Mesenchymal stem cell (in vitro differentiated cells and primary cell): ENCODE measurements at regions not wholly inside any gene's neighbourhood (a gene's known extent, or its start where the extent isn't known, plus 50 kb on each side); places are given as distances from the start of the nearest gene placed in this dataset.
"Not testable (repeated sequence)": the region's sequence is repeated elsewhere in the genome, so short reads cannot be mapped to it uniquely, and the experiment has no call there.

Experiments used
- DNase-seq: peaks from one replicate; pipeline ENCODE4 v3.0.0-alpha.2; 2013
- H2AFZ ChIP-seq: one replicate; pipeline ENCODE4 v1.6.1; 2013; ENCODE audit warnings: low read depth, mild to moderate bottlenecking, control low read depth, inconsistent platforms, low read length, moderate library complexity
- H2AK5ac ChIP-seq: 2 replicates; pipeline ENCODE4 v1.6.1; 2013; ENCODE audit warnings: low read length, moderate library complexity, mild to moderate bottlenecking, inconsistent platforms; ENCODE audit not compliant: severe bottlenecking
- H2BK120ac ChIP-seq: one replicate; pipeline ENCODE4 v1.6.1; 2013; ENCODE audit warnings: low read depth, mild to moderate bottlenecking, inconsistent platforms, low read length, moderate library complexity
- H2BK12ac ChIP-seq, 2 experiments: one replicate each; pipeline ENCODE4 v1.6.1; 2013; ENCODE audit warnings: inconsistent platforms in 2 of 2, low read length in 2 of 2, mild to moderate bottlenecking in 2 of 2, moderate library complexity in 2 of 2, control low read depth in 1 of 2
- H2BK15ac ChIP-seq: one replicate; pipeline ENCODE4 v1.6.1; 2013; ENCODE audit warnings: mild to moderate bottlenecking, low read depth, inconsistent platforms; ENCODE audit not compliant: poor library complexity, severe bottlenecking
- H2BK5ac ChIP-seq: 2 replicates; pipeline ENCODE4 v1.6.1; 2013; ENCODE audit warnings: low read depth, mild to moderate bottlenecking, low read length, control low read depth, inconsistent platforms; ENCODE audit not compliant: poor library complexity, severe bottlenecking
- H3K14ac ChIP-seq, 2 experiments: one replicate each; pipeline ENCODE4 v1.6.1; 2013; ENCODE audit warnings: inconsistent platforms in 2 of 2, low read length in 2 of 2, control low read depth in 1 of 2, mild to moderate bottlenecking in 1 of 2, moderate library complexity in 1 of 2
- H3K18ac ChIP-seq, 2 experiments: one replicate each; pipeline ENCODE4 v1.6.1; 2013; ENCODE audit warnings: inconsistent platforms in 2 of 2, low read length in 2 of 2, control low read depth in 1 of 2, low read depth in 1 of 2, mild to moderate bottlenecking in 1 of 2
- H3K23ac ChIP-seq, 2 experiments: one replicate each; pipeline ENCODE4 v1.6.1; 2013; ENCODE audit warnings: inconsistent platforms in 2 of 2, low read length in 2 of 2, mild to moderate bottlenecking in 2 of 2, moderate library complexity in 2 of 2, control low read depth in 1 of 2
- H3K27ac ChIP-seq: 2 replicates; pipeline ENCODE4 v1.5.1; 2013; ENCODE audit warnings: mild to moderate bottlenecking, moderate library complexity, low read length, control low read depth, inconsistent platforms; ENCODE audit not compliant: poor library complexity, severe bottlenecking
- H3K27me3 ChIP-seq, 2 experiments: 2 replicates each; pipeline versions ENCODE4 v1.6.1 to v1.7.0; 2013; ENCODE audit warnings: low read length in 2 of 2, mild to moderate bottlenecking in 2 of 2, moderate library complexity in 2 of 2, control low read depth in 1 of 2, inconsistent platforms in 1 of 2; ENCODE audit not compliant: control insufficient read depth in 1 of 2, insufficient read depth in 1 of 2
- H3K36me3 ChIP-seq, 2 experiments: 2 replicates each; pipeline versions ENCODE4 v1.6.1 to v1.7.0; 2013; ENCODE audit warnings: low read length in 2 of 2, control low read depth in 1 of 2, inconsistent platforms in 1 of 2, low read depth in 1 of 2, mild to moderate bottlenecking in 1 of 2; ENCODE audit not compliant: insufficient read depth in 2 of 2, control insufficient read depth in 1 of 2
- H3K4ac ChIP-seq, 2 experiments: one replicate each; pipeline ENCODE4 v1.6.1; 2013; ENCODE audit warnings: inconsistent platforms in 2 of 2, low read length in 2 of 2, mild to moderate bottlenecking in 2 of 2, moderate library complexity in 2 of 2, control low read depth in 1 of 2, low read depth in 1 of 2
- H3K4me1 ChIP-seq: 2 replicates; pipeline ENCODE4 v1.6.1; 2013; ENCODE audit warnings: low read depth, low read length, control low read depth; ENCODE audit not compliant: control insufficient read depth, insufficient read depth
- H3K4me2 ChIP-seq: 2 replicates; pipeline ENCODE4 v1.6.1; 2013; ENCODE audit warnings: low read length, mild to moderate bottlenecking, inconsistent platforms; ENCODE audit not compliant: poor library complexity, severe bottlenecking
- H3K4me3 ChIP-seq, 2 experiments: 2 replicates each; pipeline versions ENCODE4 v1.5.1 to v1.7.0; 2013; ENCODE audit warnings: low read length in 2 of 2, mild to moderate bottlenecking in 2 of 2, control low read depth in 1 of 2, low read depth in 1 of 2; ENCODE audit not compliant: insufficient read depth in 1 of 2
- H3K79me1 ChIP-seq: replicated peaks from 2 replicates; pipeline ENCODE4 v1.6.1; 2013; ENCODE audit warnings: mild to moderate bottlenecking, control low read depth, low read length, inconsistent platforms; ENCODE audit not compliant: poor library complexity, severe bottlenecking
- H3K9ac ChIP-seq: 2 replicates; pipeline ENCODE4 v1.7.0; 2013; ENCODE audit warnings: mild to moderate bottlenecking, low read length, moderate library complexity
- H3K9me3 ChIP-seq: 2 replicates; pipeline ENCODE4 v1.7.0; 2013; ENCODE audit warnings: mild to moderate bottlenecking, low read length; ENCODE audit not compliant: control insufficient read depth
- H4K8ac ChIP-seq: one replicate; pipeline ENCODE4 v1.6.1; 2013; ENCODE audit warnings: inconsistent platforms, mild to moderate bottlenecking, low read length, moderate library complexity
- H4K91ac ChIP-seq: one replicate; pipeline ENCODE4 v1.6.1; 2013; ENCODE audit warnings: mild to moderate bottlenecking, low read length, inconsistent platforms
- WGBS: methylation state at CpG from one replicate; pipeline ENCODE4 v1.1.7; 2013; ENCODE audit warnings: mixed read lengths; 5-methylcytosine and 5-hydroxymethylcytosine counted together

DNA sequence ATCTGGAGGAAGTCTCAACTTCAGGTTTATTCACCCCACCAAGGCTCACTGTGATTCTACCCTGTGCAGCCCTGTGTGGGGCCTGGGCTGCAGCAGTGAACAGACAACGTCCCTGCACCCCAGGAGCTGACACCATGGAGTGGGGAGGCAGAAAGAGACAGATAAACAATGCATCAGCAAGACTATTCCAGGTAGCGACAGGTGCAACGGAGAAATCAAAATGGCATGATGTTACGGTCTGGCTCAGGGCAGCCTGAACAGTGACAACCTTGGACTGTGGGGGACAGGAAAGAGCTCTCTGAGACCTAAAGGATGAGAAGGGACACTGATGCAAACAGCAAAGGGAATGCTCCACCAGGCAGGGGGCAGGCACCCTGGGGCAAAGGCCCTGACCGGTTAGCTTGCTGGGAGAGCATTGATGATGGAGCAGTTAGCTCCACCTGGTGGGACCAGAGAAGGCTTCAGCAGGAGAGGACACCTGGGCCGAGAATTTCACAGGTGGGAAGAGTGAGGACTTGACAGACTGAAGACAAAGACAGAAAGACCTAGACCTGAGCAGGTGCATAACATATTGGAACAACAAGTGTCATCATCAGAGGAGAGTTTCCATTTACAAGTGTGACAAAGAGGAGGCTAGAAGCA lies 589.9 kb downstream of the MATN1 start:
- H2BK12ac ChIP-seq, result no peak overlapping the region
- H3K27ac ChIP-seq, result no peak overlapping the region
- H3K18ac ChIP-seq, result no peak overlapping the region
- H2BK120ac ChIP-seq, result no peak overlapping the region
- peaks cover 0 to 59% of the 10 kb centered on the region in 2 experiments for H3K27me3 ChIP-seq
- H3K4me1 ChIP-seq, result no peaks in the 10 kb centered on the region
- no peak overlapping the region for H3K14ac ChIP-seq
- no peak overlapping the region for H2BK5ac ChIP-seq
- no peak for DNase-seq
- 59% methylated on average over 6 of the region's 6 CpGs for WGBS
- no peak overlapping the region for H2AFZ ChIP-seq
- H3K79me1 ChIP-seq, result no peaks in the 10 kb centered on the region
- no peak overlapping the region for H3K23ac ChIP-seq
- H4K8ac ChIP-seq, result peak overlapping the region; percentile 4
- no peak overlapping the region for H3K4me3 ChIP-seq
- H2BK15ac ChIP-seq, result no peak overlapping the region
- H3K4ac ChIP-seq, result no peak overlapping the region
- no peak overlapping the region for H2AK5ac ChIP-seq
- no peak overlapping the region for H3K4me2 ChIP-seq
- no peak overlapping the region for H3K9ac ChIP-seq
- peaks cover 3% of the 10 kb centered on the region for H3K9me3 ChIP-seq
- H4K91ac ChIP-seq, result no peak overlapping the region
- H3K36me3 ChIP-seq, result no peaks in the 10 kb centered on the region

- Histone ChIP-seq H2BK5ac (no peak overlapping the region), H4K91ac (no peak overlapping the region), H3K27ac (no peak overlapping the region), H3K4me2 (no peak overlapping the region), H3K4me1 (no peaks in the 10 kb centered on the region), H2BK12ac (no peak overlapping the region), H3K4me3 (no peak overlapping the region), H3K36me3 (no peaks in the 10 kb centered on the region), H2BK15ac (no peak overlapping the region), H3K79me1 (no peaks in the 10 kb centered on the region), H3K23ac (no peak overlapping the region), H2AK5ac (no peak overlapping the region), H3K9ac (no peak overlapping the region), H4K8ac (no peak overlapping the region), H2AFZ (no peak overlapping the region), H3K14ac (no peak overlapping the region), H3K18ac (no peak overlapping the region), H3K27me3 (peaks cover 0 to 56% of the 10 kb centered on the region in 2 experiments), H3K4ac (no peak overlapping the region), H2BK120ac (no peak overlapping the region), H3K9me3 (peaks cover 3% of the 10 kb centered on the region)
- WGBS, result 79% methylated on average over 10 of the region's 10 CpGs
- DNase-seq, result no peak
These were observed 590.6 kb downstream of the MATN1 start for GRCh38 chr1:30132602-30133286.

DNA sequence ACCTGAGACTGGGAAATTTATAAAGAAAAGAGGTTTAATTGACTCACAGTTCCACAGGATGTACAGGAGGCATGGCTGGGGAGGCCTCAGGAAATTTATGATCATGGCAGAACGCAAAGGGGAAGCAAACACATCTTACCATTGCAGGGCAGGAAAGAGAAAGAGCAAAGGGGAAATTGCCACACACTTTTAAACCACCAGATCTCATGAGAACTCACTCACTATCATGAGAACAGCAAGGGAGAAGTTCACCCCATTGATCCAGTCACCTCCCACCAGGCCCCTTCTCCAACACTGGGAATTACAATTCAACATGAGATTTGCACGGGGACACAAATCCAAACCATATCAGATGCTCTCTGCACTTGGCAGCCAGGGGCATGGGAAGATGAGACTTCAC lies 592.8 kb downstream of the MATN1 start:
- not testable (repeated sequence) for H3K23ac ChIP-seq, H3K36me3 ChIP-seq, H4K91ac ChIP-seq, H3K14ac ChIP-seq, H3K27ac ChIP-seq, H3K4ac ChIP-seq, H3K9me3 ChIP-seq, H2BK120ac ChIP-seq, H4K8ac ChIP-seq, H3K18ac ChIP-seq, H2BK5ac ChIP-seq, H2BK15ac ChIP-seq, H3K4me2 ChIP-seq, H3K4me1 ChIP-seq, H2AK5ac ChIP-seq, DNase-seq, H2AFZ ChIP-seq, H3K9ac ChIP-seq, H2BK12ac ChIP-seq, H3K4me3 ChIP-seq, H3K79me1 ChIP-seq
- peaks cover 3 to 48% of the 10 kb centered on the region in 2 experiments for H3K27me3 ChIP-seq
- WGBS, result 48% methylated on average over 2 of the region's 2 CpGs

DNA sequence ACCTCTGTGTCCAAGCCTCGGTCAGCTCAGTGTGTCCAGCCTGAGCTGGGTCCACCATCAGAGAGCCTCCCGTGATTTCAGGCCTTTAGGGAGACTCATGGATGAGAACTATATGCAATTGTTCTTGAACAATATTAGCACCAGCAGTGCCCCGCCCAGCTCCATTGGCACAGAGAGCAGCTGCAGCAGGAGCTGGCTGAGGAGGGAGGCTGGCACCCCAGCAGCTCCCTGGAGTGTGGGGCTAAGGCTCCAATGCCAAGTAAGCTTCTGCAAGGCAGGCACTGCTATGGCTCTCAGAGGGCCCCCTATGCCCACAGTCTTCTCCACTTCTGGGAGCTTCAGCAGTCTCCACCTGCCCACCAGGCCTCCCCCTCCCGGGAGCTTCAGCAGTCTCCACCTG lies 593.3 kb downstream of the MATN1 start:
- no peak overlapping the region for H3K23ac ChIP-seq
- H3K4me3 ChIP-seq, result no peak overlapping the region
- H3K4me1 ChIP-seq, result no peaks in the 10 kb centered on the region
- no peak overlapping the region for H3K4me2 ChIP-seq
- no peak overlapping the region for H4K8ac ChIP-seq
- H3K14ac ChIP-seq, result no peak overlapping the region
- no peak overlapping the region for H3K9ac ChIP-seq
- H3K36me3 ChIP-seq, result no peaks in the 10 kb centered on the region
- H4K91ac ChIP-seq, result no peak overlapping the region
- no peak overlapping the region for H2BK15ac ChIP-seq
- WGBS, result 67% methylated on average over 4 of the region's 4 CpGs
- no peak overlapping the region for H2BK12ac ChIP-seq
- H2BK5ac ChIP-seq, result no peak overlapping the region
- H3K4ac ChIP-seq, result no peak overlapping the region
- no peak overlapping the region for H3K27ac ChIP-seq
- H2BK120ac ChIP-seq, result no peak overlapping the region
- no peak overlapping the region for H2AFZ ChIP-seq
- peaks cover 3 to 46% of the 10 kb centered on the region in 2 experiments for H3K27me3 ChIP-seq
- no peak overlapping the region for H2AK5ac ChIP-seq
- DNase-seq, result no peak
- H3K9me3 ChIP-seq, result no peaks in the 10 kb centered on the region
- no peak overlapping the region for H3K18ac ChIP-seq
- H3K79me1 ChIP-seq, result no peaks in the 10 kb centered on the region
